ENCODE measurements at regions not wholly inside any gene's neighbourhood (a gene's known extent, or its start where the extent isn't known, plus 50 kb on each side); places are given as distances from the start of the nearest gene placed in this dataset.
"Not testable (repeated sequence)": the region's sequence is repeated elsewhere in the genome, so short reads cannot be mapped to it uniquely, and the experiment has no call there.

DNA sequence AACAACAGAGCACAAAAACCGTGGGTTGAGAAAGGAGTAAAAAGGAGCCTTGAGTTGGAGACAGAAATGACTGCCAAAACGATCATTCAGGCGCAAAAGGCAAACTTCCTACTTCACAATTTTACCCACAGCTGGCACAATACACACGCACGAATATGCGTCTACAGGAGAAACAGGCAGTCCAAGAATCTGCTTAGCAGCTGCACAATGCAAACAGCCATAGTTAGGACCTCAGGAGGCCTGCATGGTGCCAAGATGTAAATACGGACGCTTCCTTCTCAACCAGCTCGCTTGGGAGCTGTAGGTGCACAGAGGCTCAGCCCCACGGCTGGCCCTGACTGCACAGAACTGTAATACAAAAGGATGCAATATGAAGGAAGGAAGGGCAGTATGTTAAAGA is 250.1 kb upstream of the CAND1 start:
- CTCF ChIA-PET = no interaction called here
- POLR2A ChIA-PET = no interaction called here

DNA sequence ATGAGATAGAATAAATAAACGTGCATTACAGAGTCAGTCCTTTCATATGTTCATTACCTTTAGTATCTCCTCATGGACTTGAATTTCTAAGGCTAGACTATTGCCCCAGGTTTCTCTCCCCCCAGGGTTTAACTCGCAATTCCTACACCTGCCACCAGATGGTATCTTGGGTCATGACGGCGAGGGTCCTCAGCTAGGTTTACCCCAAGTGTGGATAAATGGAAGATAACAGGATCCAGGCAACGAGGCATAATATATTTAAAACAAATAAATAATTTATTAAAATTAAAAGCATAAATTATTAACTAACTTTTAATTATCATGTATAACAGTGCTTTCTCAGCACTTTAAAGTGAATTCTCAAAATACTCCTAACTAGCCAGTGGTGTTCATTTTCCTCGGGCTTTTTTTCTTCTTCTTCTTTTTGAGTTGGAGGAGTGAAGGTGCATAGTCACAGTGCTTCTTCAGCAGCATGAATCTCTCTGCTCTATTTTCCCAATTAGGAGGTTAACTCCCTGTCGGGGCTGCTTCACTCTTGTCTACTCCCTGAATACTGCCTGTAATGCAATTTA is 243.5 kb upstream of the CAND1 start:
- POLR2A ChIA-PET = no interaction called here

DNA sequence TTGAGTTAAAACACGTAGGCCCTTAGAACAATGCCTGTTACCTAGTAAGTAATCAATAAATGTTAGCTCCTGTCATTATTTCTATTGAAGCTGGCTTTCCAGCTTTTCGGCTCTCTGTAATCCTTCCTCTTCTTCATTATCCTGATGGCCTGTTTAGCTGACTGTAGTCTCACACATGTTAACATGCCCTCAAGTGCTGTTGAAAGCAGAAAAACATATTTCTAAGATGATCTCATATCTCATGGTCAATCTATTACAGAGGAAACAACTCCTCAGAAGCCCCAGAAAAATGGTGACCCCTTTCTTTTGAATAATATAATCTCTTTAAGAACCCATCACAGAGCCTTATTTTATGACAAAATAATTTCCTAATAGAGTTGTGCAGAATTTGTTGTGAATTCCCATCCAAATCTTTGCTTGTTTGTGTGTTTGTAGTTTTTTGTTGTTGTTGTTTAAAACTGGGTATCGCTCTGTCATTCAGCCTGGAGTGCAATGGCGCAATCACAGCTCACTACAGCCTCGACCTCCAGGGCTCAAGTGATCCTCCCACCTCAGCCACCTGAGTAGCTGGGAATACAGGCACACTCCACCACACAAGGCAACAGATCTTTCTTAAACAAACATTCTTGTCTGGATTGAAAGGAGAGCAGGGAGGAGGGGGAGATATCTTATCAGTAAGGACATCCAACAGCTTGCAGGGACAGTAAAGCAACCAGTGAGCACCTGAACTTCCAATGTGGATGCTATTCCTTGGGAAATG is 242.5 kb upstream of the CAND1 start:
- CTCF ChIA-PET = no interaction called here
- POLR2A ChIA-PET = no interaction called here

More for the DNA sequence above, 243.5 kb upstream of the CAND1 start:
- CTCF ChIA-PET = no interaction called here

DNA sequence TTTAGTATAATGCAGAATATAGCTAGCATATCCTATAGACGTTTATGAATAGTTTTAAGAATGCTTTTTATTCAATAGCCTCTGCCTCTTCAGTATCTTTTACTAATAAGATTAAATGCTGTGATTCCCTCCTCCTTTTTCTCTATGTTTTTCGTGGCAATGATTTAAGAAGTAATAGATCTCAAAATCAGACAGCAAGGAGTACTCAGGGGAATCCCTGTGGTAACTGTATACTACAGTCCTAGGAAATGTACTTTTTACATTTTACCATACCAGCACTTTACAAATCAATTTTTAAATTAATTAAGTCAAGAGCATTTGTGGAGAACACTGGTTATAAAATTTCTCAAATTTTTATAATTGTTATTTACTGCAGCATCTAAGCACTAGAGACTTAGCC is 240.6 kb upstream of the CAND1 start:
- ChIA-PET POLR2A (no interaction called here), CTCF (no interaction called here)

DNA sequence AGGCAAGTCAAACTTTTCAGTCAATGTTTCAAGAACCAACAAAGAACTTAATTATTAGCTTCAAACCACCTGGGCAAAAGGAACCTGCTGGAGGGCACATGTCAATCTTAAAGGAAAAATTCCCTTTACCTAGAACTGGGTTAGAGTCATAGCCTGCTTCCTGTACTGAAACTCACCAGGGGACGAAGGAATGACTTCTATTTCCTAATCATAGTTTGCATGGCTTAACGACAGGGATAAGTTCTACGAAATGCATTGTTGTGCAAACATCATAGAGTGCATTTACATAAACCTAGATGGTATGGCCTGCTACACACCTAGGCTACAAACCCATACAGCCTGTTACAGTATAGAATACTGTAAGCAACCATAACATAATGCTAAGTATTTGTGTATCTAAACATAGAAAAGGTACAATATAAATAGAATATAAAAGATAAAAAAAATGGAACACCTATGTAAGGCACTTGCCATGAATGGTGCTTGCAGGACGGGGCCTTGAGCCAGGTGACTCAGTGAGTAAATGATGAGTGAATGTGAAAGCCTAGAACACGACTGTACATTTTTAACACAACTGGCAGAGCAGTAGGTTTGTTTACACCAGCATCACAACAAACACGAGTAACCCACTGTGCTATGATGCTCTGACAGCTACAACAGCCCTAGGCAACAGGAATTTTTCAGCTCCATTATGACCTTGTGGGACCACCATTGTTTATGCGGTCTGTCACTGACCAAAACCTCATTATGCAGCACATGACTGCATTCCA is 234.9 kb upstream of the CAND1 start:
- ChIA-PET CTCF (no interaction called here), POLR2A (no interaction called here)

DNA sequence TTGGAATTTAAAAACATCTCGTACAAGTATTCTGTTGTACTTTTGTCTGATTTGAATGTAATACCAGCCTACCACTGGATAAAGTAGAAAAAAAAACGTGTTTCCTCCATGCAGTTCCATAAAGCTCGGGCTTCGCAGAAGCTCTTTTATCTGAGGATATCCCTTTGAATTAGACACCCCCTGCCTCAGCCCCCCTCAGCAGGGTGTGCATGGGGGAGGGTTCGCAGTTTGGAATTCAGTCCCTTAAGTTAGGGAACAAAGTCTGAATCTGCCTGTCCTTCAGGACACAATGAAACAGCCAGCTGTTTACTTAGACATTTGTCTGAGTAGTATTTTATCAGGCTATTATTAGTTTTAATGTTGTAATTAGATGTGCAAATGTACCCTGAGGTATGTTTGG is 234.0 kb upstream of the CAND1 start:
- ChIA-PET CTCF (no interaction called here), POLR2A (no interaction called here)

DNA sequence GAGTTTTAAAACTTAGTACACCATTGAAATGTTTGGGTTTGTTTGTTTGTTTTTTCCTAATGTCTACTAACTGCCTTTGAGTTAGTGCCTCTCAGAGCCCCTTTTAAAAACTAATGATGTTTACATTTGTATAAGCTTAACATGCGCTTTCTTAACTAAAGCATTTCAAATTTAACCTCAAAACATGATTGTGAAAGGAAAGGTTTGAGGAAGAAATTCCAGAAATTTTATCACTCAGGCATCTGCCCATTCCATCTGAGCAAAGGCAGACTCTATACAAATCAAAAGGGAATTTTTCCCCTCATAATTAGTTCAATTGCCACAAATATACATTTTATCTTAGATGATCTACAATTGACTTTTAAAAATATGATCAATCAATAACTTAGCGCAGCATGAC is 230.7 kb upstream of the CAND1 start:
- ChIA-PET POLR2A (no interaction called here), CTCF (interaction anchor here (0.6 kb wide), 1 partner anchor 487 kb away, joined by 3 read pairs; no protein-coding TSS in a partner anchor)

DNA sequence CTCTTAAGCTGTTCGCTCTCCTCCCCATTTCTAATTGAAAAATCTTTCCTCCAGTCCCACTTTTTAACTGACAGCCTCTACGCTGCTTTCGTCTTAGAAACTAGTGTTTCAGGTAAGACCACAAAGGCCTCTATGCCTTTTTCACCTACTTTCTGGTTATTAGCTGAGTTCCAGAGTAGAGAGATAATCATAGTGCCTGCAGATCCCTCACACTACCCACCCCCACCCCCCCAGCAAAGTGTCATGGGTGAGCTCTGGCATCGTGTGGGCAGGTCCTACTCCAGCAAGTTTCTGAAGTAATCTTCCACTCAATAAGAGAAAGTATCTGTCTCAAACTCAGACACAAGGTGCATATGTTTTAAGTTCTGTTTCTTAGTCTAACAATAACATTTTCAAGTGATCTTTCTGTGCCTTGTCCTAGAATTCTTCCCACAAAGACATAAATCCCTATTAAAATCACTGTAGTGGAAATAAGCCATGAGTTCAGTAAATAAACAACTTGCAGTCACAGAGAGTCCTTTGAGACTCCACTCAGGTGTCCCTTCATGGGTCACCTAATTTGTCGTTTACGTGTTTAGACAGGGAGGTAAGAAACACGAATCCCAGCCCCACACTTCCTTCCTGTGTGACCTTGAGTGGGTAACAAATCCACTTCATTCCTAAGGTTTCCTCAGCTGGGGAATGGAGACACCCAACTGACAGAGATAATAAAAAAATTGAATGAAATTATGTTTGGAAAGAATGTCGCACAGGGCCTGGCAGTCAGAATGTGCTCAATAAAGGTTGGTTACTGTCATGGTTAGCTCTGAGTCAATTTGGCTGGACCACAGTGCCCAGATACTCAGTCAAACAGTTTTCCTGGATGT is 228.9 kb upstream of the CAND1 start:
- ChIA-PET POLR2A (no interaction called here), CTCF (no interaction called here)

DNA sequence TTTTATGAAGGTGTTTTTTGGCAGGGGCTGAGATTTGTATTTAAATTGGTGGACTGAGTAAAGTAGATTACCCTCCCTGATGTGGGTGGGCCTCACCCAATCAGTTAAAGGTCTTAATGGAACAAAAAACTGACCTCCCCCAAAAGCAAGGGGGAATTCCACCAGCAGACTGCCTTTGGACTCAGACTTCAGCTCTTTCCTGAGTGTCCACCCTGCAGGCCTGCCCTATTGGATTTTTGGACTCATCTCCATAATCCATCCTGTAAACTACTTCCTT is 228.4 kb upstream of the CAND1 start:
- ChIA-PET CTCF (no interaction called here), POLR2A (no interaction called here)

DNA sequence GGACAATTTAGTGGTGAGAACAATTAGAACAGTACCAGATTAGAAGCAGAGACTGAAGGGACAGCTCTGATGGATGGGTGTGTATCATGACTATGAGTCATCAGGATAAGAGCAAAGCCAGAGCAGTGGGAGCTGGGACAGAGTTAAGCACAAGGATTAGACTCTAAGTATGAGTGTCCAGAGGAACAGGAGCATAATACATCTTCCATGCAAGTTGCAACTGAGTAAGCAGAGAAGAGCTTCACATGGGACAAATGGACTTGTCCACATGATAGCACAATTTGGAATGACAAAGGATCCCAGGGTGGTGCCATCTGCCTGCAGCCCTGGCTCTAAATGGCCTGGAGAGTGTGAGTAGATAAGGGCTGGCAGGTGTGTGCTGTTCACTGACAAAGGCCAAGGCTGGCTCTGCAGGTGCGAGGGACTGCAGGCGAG is 226.4 kb upstream of the CAND1 start:
- ChIA-PET POLR2A (no interaction called here), CTCF (no interaction called here)

DNA sequence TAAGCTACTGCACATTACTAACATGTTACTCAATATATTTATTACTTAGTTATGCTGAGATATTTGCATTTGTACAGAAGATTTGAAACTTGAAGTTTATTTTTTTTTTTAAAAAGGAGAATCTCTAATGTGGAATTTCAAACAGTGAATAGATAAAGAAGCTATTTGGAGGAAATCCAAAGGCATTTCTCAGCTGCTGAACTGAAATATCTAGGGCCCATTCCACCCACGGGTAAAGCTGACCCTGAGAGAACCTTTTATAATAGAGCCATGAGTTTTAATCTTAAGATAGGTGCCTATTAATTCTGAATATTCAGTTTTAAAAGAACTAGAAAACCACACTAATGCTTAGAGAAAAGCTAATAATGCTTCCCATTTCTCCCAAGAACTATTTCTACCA is 225.4 kb upstream of the CAND1 start:
- ChIA-PET POLR2A (no interaction called here), CTCF (no interaction called here)

DNA sequence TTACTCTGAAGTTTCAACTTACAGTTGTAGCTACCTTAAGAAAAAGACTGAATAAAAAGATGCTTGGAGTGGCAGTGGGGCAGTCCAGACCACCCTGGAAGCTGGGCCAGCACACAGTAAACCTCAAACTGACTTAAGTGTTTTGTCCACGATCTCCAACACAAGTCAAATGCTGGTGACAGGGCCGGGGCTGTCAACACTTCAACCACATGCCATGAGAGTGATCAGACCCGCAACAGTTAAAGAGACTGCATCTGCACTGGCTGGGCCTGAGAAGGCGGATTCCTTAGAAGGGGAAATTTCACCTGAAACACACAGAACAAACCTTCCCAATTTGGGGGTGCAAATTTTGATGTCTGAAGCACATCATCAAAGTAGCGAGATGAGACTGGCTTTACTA is 223.5 kb upstream of the CAND1 start:
- CTCF ChIA-PET = no interaction called here

DNA sequence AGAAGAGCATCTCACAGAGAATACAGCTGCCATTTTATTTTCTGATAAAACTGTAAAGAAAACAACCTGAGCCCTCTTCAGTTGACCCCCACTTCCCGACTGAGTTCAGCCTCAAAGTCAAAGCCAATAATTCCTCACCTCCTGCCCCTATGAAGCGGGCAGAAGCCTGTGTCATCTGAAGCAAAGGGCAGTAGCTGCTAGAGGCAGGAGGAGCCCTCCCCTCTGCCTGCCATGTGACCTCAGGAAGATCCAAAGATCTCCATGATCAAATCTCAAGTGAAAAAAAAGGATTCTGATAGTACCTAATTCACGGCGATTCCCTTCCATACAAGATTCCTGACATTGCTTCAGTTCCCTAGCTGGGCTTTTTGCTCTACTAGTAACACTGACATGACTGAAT is 223.1 kb upstream of the CAND1 start:
- ChIA-PET CTCF (no interaction called here), POLR2A (no interaction called here)

More for the DNA sequence above, 223.5 kb upstream of the CAND1 start:
- POLR2A ChIA-PET = no interaction called here

DNA sequence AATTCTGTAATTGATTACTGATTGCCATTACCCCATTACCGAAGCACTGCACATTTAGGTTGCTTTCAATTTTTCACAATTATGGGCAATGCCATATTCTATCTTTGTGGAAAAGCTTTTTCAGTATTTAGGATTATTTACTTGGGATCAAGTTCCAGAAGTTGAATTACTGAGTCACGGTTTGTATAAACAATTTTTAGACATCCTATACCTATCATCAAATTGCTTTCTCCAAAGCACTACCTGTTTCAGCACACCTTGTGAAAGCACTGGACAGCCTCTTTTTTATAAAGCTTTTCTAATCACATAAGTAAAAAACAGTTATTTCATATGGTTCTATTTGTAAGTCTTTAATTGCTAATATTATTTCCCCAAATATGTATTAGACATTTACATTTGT is 221.5 kb upstream of the CAND1 start:
- CTCF ChIA-PET = no interaction called here
- POLR2A ChIA-PET = no interaction called here

DNA sequence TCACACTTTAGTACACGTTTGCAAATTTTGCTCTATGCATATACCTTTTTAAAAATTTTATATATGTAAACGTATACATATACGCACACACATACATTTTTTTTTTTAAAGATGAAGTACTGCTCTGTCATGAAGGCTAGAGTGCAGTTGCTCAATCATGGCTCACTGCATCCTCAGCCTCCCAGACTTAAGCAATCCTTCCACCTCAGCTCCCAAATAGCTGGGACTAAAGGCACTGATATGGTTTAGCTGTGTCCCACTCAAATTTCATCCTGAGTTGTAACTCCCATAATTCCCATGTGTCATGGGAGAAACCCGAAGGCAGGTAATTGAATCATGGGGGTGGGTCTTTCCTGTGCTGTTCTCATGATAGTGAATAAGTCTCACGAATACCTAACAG is 220.8 kb upstream of the CAND1 start:
- ChIA-PET CTCF (no interaction called here), POLR2A (no interaction called here)

DNA sequence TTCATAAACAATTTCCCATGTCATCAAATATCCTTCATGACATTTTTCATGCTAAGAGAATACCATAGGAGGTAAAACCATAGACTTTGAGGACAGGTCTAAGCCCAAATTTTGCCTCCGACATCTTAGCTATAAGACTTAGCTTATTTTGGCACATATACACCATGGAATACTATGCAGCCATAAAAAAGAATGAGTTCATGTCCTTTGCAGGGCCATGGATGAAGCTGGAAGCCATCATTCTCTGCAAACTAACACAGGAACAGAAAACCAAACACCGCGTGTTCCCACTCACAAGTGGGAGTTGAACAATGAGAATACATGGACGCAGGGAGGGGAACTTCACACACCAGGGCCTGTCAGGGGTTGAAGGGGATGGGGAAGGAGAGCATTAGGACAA is 220.0 kb upstream of the CAND1 start:
- CTCF ChIA-PET, POLR2A ChIA-PET: not testable (repeated sequence)

DNA sequence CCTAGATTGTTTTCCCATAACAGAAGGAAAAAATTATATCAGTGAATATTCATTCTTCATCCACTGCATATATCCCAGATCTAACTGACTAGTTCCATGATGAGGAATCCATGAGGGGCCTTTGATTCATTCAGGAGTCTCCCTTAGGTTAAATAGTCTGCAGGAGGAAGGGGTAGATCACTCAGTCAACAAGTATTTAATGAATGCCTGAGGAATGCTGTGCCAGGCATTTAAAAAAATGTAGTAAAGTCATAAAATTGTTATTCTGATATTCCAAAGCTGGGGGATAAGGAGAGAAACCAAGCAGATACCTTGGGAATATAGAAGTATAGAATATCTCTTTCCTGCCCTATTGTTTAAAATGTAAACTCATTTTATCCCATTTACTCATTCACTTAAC is 216.2 kb upstream of the CAND1 start:
- CTCF ChIA-PET = no interaction called here
- POLR2A ChIA-PET = no interaction called here

DNA sequence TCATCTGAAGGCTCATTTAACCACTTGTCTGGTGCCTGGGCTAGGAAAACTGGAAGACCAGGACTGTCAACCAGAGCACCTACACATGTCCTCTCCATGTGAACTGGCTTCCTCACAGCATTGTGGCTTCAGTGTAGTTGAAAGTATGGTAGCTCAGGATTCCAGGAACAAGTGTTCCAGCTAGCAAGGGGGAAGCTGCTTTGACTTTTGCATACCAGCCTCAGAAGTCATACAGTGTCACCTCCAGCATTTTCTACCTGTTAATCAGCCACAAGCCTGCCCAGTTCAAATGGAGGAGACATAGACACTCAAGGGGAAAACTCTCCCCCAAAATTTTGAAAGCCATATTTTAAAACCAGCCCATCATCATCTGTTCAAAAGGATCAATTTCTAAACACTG is 212.8 kb upstream of the CAND1 start:
- ChIA-PET POLR2A (no interaction called here), CTCF (no interaction called here)

DNA sequence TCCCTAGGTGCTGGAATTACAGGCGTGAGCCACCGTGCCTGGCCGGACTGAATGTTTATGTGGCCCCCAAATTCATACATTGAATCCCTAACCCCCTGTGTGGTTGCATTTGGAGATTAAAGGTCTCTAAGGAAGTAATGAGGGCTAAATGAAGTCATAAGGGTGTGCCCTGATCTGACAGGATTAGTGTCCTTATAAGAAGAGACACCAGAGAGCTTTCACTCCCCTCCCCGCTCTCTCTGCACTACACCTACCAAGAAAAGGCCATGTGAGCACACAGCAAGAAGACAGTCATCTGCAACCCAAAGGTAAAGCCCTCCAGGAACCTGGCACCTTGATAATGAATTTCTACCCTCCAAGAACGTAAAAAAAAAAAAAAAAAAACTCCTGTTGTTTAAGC is 212.1 kb upstream of the CAND1 start:
- ChIA-PET CTCF (no interaction called here), POLR2A (no interaction called here)

DNA sequence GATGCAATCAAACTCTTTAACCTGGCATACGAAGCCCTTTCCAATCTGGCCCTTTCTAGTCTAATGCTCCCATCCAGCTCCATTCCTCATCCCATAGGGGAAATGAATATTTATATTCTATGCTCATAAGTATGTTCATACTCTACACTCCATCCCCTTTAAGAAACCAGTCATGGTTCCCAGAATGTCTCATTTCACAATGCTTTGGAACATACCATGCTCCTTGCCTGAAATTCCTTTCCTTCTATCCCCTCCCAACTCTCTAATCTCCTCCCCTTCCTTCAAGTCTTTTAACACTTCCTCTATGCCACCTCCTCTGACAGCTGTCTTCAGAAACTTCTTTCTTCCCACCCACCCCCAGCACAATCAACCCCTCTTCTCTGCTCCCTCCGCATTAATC is 207.0 kb upstream of the CAND1 start:
- POLR2A ChIA-PET = no interaction called here
- CTCF ChIA-PET = no interaction called here
